ENCODE measurements at regions not wholly inside any gene's neighbourhood (a gene's known extent, or its start where the extent isn't known, plus 50 kb on each side); places are given as distances from the start of the nearest gene placed in this dataset.
"Not testable (repeated sequence)": the region's sequence is repeated elsewhere in the genome, so short reads cannot be mapped to it uniquely, and the experiment has no call there.

- no peak for DNase-seq
Observed at GRCh38 chr1:29427614-29428279, 191.4 kb downstream of the PTPRU start.

DNA sequence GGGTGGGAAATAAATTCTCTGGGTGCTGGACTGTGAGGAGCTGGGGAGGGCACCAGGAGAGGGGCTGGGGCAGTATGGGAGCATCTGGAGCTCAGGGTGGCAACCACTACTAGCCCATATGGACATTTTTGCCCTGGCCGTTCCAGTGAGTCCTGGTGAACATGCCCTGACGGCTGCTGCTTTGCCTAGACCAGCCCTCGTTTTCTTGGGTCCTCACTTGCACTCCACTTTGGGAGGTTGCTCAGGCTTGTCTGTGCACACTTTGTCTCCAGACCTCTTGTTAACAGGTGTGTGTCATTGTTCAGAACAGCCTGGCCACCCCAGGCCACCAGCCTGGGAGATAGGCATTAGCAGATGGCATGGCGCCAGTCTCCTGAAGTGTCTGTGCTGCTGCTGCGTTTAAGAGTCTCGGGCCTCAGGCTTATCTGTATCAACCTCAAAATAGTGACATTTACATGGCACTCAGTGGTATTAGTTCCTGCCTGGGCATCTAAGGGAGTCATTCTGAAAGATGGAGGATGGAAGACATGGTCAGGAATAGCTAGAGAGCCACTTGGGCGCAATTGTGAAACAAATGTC lies 190.5 kb downstream of the PTPRU start:
- DNase-seq, result no peak

GRCh38 chr1:29425631-29426030 lies 189.3 kb downstream of the PTPRU start:
- no peak for DNase-seq

DNA sequence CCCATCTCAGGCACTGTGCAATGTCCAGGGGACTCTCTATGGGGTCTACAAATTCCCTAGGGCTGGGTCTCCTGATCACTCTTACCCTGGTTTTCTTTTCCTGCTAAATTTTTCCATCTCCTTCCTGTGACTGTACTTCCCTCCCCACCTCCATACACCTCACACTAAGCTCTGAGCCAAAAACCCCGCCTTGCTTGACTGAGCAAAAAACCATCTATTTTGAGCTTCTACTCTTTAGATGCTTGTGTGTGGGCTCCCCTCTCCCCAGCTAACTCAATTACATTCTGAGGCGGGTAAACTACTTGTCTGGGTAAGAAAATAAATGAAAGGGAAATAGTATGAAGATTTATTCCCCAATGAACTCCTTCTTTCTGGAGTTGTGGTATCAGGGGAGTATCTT lies 187.9 kb downstream of the PTPRU start:
- DNase-seq, result no peak

DNA sequence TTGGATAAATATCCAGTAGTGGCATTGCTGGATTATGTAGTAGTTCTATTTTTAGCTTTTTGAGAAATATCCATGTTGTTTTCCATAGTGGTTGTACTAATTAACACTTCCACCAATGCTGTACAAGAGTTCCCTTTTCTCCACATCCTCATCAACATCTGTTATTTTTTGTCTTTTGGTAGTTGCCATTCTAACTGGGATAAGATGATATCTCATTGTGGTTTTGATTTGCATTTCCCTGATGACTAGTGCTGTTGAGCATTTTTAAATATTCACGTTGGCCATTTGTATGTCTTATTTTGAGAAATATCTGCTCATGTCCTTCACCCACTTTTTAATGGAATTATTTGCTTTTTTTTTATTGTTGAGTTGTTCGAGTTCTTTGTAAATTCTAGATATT lies 183.9 kb downstream of the PTPRU start:
- DNase-seq, result no peak

GRCh38 chr1:29417971-29418370 lies 181.6 kb downstream of the PTPRU start:
- DNase-seq, result no peak

- no peak for DNase-seq
Observed at GRCh38 chr1:29417147-29417858, 181.0 kb downstream of the PTPRU start.

DNA sequence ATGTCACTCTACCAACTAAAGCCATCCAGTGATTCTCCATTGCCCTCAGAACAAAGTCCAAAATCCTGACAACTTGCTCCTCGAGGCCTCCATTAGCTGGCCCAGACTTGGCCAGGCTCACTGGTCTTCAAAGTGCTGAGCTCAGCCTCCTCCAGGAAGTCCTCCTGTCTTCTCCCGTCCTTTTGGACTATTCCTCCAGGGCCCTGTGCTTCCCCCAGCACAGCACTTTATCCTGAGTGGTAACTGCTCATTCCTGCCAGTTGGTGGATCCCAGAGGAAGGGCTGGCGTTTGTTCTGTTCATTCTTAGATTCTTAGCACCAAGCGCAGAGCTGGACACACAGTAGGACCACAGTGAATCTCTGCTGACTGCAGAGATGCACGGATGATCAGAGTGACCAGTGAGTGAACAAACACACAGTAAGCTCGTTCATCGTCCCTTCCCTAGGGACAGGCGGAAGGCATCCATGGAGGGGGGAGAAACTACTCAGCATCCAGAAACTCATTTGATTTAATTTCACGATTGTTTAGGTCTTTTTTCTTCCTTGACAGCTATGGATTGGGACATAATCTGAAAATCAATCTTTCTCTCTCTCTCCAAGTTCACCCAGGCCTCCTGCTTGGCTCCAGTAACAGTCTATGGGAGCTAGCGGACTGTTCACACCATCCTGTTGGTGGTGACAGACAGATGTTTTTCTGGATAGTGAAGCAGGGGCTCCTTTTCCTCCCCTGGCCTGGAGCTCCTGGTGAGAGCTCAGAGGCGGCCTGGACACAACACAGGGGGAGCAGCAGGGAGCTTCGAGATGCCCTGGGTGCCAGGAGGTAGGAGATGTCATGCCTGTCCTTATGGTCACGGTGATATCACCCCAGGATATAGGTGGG lies 180.2 kb downstream of the PTPRU start:
- no peak for DNase-seq

DNA sequence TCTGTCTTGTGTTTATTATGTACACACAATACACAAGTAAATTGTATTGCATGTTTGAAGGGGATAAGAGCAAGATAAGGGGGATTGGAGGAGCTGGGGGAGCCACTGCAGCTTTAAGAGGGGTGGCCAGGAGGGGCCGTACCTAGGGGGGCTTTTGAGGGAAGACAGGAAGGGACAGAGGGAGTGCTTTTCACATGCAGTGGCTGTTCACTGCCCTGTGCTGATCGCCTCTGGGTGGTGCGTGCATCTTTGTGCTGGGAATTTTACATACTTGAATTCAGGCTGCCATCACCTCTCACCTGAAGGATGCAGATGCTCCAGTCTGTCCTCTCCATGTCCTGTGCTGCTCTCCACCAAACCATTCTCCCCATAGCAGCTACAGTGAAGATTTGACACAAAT lies 179.5 kb downstream of the PTPRU start:
- DNase-seq, result no peak

GRCh38 chr1:29415156-29415830 lies 179.0 kb downstream of the PTPRU start:
- DNase-seq, result no peak

GRCh38 chr1:29414086-29414485 lies 177.8 kb downstream of the PTPRU start:
- no peak for DNase-seq

- DNase-seq, result no peak
Observed at GRCh38 chr1:29413661-29414060, 177.3 kb downstream of the PTPRU start.

- DNase-seq, result no peak
Observed at GRCh38 chr1:29412591-29412990, 176.3 kb downstream of the PTPRU start.

DNA sequence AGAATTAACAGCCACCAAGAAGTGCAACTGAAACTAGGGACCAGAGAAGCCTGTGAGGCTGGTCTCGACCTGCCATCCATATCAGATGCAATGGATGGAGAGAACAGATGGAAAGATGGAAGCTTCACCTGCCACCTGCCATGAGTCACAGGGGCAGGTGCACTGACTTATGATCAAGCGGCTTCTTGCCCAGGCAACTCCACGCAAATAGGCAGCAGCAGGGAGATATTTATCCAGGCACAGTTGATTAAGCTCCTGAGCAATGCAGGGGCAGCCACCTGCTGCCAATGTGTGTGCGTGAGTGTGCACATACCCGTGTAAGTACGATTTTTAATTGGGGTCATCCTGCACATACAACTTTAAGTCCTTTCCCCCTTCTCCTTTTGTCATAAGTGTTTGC lies 174.2 kb downstream of the PTPRU start:
- DNase-seq, result no peak

DNA sequence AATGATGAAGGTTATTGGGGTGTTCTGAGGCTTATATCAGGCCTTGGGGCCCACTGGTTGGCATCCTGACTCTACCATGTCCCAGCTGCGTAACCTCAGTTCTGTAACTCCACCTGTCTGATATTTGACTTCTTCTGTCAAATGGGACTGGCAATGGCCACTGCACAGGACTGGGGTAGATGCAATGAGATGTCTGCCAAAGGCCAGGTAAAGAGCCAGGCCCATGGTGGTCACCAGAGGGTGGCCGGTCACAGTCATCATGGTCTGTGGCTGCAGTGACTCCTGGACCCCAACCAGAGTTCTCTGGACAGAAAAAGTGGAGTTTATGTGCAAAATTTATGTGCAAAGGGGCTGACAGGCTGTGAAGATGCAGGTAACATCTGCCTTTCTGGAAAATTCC lies 173.3 kb downstream of the PTPRU start:
- no peak for DNase-seq

GRCh38 chr1:29408831-29409605 lies 172.7 kb downstream of the PTPRU start:
- no peak for DNase-seq

GRCh38 chr1:29406814-29407213 lies 170.5 kb downstream of the PTPRU start:
- DNase-seq, result no peak

- not testable (repeated sequence) for DNase-seq
Observed at GRCh38 chr1:29400203-29400602, 163.9 kb downstream of the PTPRU start.

GRCh38 chr1:29399465-29399864 lies 163.1 kb downstream of the PTPRU start:
- no peak for DNase-seq

DNA sequence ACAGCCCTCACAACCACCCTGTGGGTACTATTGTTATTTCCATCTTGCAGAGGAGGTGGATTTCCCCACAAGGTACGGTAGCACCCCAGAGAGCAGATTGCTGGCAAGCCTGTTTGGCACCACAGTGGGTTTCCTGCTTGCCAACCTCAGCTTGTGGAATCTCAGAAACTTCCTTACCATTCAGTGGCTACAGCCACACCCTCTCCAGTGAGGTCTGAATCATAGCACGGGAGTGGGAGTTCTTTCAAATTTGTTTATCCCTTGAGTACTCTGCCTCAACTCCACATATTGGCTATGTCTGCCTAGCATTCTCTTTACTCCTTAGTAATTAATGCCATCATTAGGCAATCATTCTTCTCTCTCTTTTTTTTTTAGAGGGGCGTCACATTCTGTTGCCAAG lies 162.1 kb downstream of the PTPRU start:
- no peak for DNase-seq

DNA sequence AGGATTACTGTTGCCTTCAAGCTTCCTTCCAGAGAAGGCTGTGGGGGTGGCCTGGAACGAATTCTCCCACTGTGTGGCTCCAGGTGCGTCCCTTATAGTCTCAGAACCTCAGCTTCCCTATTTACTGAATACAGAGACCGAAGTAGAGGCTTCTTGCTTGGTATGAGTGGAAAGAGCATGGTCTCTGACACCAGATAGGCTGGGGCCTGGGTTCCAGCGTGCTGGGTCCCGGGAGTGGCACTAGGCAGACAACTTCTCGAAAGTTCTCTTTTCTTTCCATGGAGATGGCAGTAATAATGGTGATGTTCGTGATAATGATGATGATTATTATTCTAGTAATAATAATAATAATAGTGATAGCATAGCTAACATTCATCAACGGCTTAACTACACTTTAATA lies 161.7 kb downstream of the PTPRU start:
- no peak for DNase-seq

DNA sequence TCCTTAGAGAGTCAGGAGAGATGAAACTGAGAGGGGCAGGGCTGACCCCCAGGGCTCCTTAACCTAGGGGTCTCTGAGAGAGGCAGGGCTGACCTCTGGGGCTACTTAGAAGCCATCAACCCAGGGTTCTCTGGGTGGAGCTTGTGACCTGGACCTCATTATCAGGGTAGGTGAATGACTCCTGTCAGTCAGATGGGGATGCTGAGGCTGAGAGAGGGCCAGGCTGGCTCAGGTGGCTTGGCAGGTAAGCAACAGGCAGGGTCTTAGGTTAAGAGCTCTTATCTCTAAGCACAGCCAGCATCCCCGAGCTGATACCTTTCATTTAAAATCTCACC lies 160.9 kb downstream of the PTPRU start:
- DNase-seq, result no peak
